Parathyroid adenoma (tissue), 2 donors: ENCODE measurements at regions not wholly inside any gene's neighbourhood (a gene's known extent, or its start where the extent isn't known, plus 50 kb on each side); places are given as distances from the start of the nearest gene placed in this dataset.

Source experiments
- H2AFZ ChIP-seq: fragments of 300-600 bp; sonication (generic); one replicate; pipeline ENCODE4 v1.7.0; 2017; ENCODE audit warnings: antibody characterized with exemption, mild to moderate bottlenecking
- H3K27ac ChIP-seq: fragments of 300-600 bp; sonication (generic); one replicate; pipeline ENCODE4 v1.7.0; 2017
- H3K27me3 ChIP-seq: fragments of 300-600 bp; sonication (generic); one replicate; pipeline ENCODE4 v1.7.0; 2017; ENCODE audit warnings: low read length; ENCODE audit not compliant: control insufficient read depth, insufficient read depth
- H3K36me3 ChIP-seq: fragments of 300-600 bp; sonication (generic); one replicate; pipeline ENCODE4 v1.7.0; 2017; ENCODE audit warnings: low read length; ENCODE audit not compliant: control insufficient read depth, insufficient read depth
- H3K4me1 ChIP-seq: fragments of 300-600 bp; sonication (generic); one replicate; pipeline ENCODE4 v1.7.0; 2017; ENCODE audit warnings: control low read depth
- H3K4me2 ChIP-seq: fragments of 300-600 bp; sonication (generic); one replicate; pipeline ENCODE4 v1.7.0; 2017; ENCODE audit warnings: low read length
- H3K4me3 ChIP-seq: fragments of 300-600 bp; sonication (generic); one replicate; pipeline ENCODE4 v1.7.0; 2017; ENCODE audit warnings: low read depth, low read length
- H3K79me2 ChIP-seq: fragments of 300-600 bp; sonication (generic); one replicate; pipeline ENCODE4 v1.7.0; 2017; ENCODE audit warnings: control low read depth
- H3K9ac ChIP-seq: fragments of 300-600 bp; sonication (generic); one replicate; pipeline ENCODE4 v1.7.0; 2017; ENCODE audit warnings: mild to moderate bottlenecking
- H3K9me3 ChIP-seq: fragments of 300-600 bp; sonication (generic); one replicate; pipeline ENCODE4 v1.7.0; 2017; ENCODE audit warnings: low read length; ENCODE audit not compliant: control insufficient read depth
- TF ChIP-seq, protein P1 (sequence below): fragments of 300-600 bp; sonication (generic); IDR thresholded peaks from one replicate; pipeline ENCODE4 v1.7.0; 2017; ENCODE audit warnings: antibody characterized with exemption, mild to moderate bottlenecking
- donor health status: primary hyperparathyroidism.

DNA sequence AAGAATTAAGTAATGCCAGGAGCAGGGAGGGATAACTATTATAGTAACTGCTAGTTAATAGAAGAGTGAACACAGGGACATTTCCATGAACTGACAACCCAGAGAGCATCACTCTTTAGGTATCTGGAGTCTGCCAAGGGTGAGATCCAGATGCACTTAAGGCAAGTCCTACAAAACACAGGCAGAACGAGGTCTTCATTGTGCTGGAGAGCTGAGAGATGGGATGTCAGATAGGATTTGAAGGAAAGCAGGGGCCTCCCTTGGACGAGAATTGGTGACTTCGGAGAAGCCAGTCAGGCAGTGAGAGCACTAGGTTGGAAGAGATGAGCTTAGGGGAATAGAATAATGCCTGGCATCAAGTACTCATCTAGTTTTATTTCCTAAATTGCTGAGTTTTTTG is 684.5 kb downstream of the GATA3 start:
- no peak overlapping the region for H2AFZ ChIP-seq
- no peaks in the 10 kb centered on the region for H3K9me3 ChIP-seq
- no peaks in the 10 kb centered on the region for H3K4me1 ChIP-seq
- TF ChIP-seq, protein P1, sequence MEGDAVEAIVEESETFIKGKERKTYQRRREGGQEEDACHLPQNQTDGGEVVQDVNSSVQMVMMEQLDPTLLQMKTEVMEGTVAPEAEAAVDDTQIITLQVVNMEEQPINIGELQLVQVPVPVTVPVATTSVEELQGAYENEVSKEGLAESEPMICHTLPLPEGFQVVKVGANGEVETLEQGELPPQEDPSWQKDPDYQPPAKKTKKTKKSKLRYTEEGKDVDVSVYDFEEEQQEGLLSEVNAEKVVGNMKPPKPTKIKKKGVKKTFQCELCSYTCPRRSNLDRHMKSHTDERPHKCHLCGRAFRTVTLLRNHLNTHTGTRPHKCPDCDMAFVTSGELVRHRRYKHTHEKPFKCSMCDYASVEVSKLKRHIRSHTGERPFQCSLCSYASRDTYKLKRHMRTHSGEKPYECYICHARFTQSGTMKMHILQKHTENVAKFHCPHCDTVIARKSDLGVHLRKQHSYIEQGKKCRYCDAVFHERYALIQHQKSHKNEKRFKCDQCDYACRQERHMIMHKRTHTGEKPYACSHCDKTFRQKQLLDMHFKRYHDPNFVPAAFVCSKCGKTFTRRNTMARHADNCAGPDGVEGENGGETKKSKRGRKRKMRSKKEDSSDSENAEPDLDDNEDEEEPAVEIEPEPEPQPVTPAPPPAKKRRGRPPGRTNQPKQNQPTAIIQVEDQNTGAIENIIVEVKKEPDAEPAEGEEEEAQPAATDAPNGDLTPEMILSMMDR = no peak
- no peak overlapping the region for H3K4me3 ChIP-seq
- no peak overlapping the region for H3K9ac ChIP-seq
- H3K4me2 ChIP-seq = no peak overlapping the region
- no peaks in the 10 kb centered on the region for H3K79me2 ChIP-seq
- H3K27ac ChIP-seq = no peak overlapping the region
- H3K27me3 ChIP-seq = no peaks in the 10 kb centered on the region
- no peaks in the 10 kb centered on the region for H3K36me3 ChIP-seq

DNA sequence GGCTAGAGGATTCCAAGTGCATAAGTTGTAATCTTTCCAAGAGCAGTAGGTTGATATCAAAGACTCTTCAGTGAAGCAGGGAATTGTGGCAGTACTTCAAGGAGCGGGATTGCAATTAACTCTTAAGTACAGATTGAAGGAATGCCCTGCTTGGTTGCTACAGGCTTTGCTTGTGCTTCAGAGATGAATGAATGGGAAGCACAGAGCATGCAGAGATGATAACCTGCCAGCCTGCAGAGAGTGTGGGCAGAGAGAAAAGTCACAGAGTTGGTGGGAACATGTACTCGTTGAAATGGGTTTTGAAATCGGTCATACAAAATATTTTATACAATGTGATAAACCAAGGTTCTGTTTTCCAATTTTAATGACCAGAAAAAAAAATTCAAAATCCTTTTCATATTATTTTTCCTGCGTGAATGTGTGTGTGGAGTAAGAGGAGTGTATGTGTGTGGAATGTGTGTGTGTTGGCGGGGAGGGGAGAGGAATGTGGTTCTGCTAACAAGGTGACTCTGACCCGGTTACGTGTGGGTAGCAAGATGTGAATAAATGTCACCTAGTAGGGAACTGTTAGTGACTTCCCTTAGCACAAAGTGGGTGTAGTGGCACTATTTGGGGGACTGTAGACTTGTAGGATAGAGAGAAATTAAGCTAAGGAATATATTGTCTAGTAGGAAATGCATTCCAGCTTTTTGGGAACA is 697.8 kb downstream of the GATA3 start:
- Histone ChIP-seq H3K27ac (no peak overlapping the region), H3K27me3 (no peaks in the 10 kb centered on the region)
- TF ChIP-seq, protein P1 = no peak

DNA sequence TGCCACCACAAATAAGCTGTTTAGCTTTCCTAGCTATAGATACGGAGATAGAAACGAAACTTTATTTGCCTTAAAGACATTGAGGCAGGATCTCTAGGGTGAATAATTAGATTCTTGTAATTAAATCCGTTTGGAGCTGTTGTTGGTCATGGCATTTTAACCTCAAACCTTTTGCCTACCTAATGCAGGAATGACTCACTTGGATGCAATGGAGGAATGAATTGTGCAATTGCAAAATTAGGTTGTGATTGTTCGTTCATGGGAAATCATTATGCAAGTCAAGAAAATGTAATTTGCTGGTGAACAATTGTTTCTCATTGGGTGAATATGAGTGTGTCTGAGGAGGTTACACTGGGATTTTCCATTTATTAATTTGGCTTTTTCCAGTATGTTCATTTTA is 703.5 kb downstream of the GATA3 start:
- Histone ChIP-seq H3K9me3 (no peaks in the 10 kb centered on the region), H3K36me3 (no peaks in the 10 kb centered on the region)
- TF ChIP-seq, protein P1 = no peak

More for the DNA sequence above, 697.8 kb downstream of the GATA3 start:
- H3K9ac ChIP-seq = no peak overlapping the region
- no peaks in the 10 kb centered on the region for H3K79me2 ChIP-seq
- peaks cover 3% of the 10 kb centered on the region for H3K4me1 ChIP-seq
- H3K4me2 ChIP-seq = no peak overlapping the region
- no peak overlapping the region for H3K4me3 ChIP-seq
- H3K36me3 ChIP-seq = no peaks in the 10 kb centered on the region
- H3K9me3 ChIP-seq = no peaks in the 10 kb centered on the region
- H2AFZ ChIP-seq = no peak overlapping the region

GRCh38 chr10:8766899-8767298 is 712.4 kb downstream of the GATA3 start:
- Histone ChIP-seq H3K4me3 (no peak overlapping the region), H3K9ac (no peak overlapping the region), H3K27ac (no peak overlapping the region), H3K79me2 (no peaks in the 10 kb centered on the region), H3K27me3 (no peaks in the 10 kb centered on the region), H3K4me1 (no peaks in the 10 kb centered on the region), H3K36me3 (no peaks in the 10 kb centered on the region), H2AFZ (no peak overlapping the region), H3K4me2 (no peak overlapping the region), H3K9me3 (no peaks in the 10 kb centered on the region)
- TF ChIP-seq, protein P1 = no peak

More for the DNA sequence above, 703.5 kb downstream of the GATA3 start:
- H2AFZ ChIP-seq = no peak overlapping the region
- no peak overlapping the region for H3K9ac ChIP-seq
- H3K4me2 ChIP-seq = no peak overlapping the region
- H3K27me3 ChIP-seq = no peaks in the 10 kb centered on the region
- no peak overlapping the region for H3K4me3 ChIP-seq
- no peaks in the 10 kb centered on the region for H3K79me2 ChIP-seq
- no peak overlapping the region for H3K27ac ChIP-seq
- H3K4me1 ChIP-seq = no peaks in the 10 kb centered on the region

- no peak overlapping the region for H3K27ac ChIP-seq
- no peaks in the 10 kb centered on the region for H3K36me3 ChIP-seq
- H3K27me3 ChIP-seq = no peaks in the 10 kb centered on the region
- H3K4me2 ChIP-seq = no peak overlapping the region
- H3K79me2 ChIP-seq = no peaks in the 10 kb centered on the region
- H3K9me3 ChIP-seq = no peaks in the 10 kb centered on the region
- H3K9ac ChIP-seq = no peak overlapping the region
- TF ChIP-seq, protein P1 = no peak
- no peaks in the 10 kb centered on the region for H3K4me1 ChIP-seq
- no peak overlapping the region for H3K4me3 ChIP-seq
- no peak overlapping the region for H2AFZ ChIP-seq
Observed at GRCh38 chr10:8767591-8767990, 713.1 kb downstream of the GATA3 start.
